Lung (tissue), 11 donors: ENCODE measurements at regions not wholly inside any gene's neighbourhood (a gene's known extent, or its start where the extent isn't known, plus 50 kb on each side); places are given as distances from the start of the nearest gene placed in this dataset.

Experiments
- ATAC-seq: fragments of 200-7000 bp; cut with Tn5 transposase; one replicate; pipeline ENCODE4 v1.9.1; 2020; ENCODE audit warnings: moderate number of reproducible peaks; ENCODE audit not compliant: insufficient read depth, low FRiP score
- DNase-seq, 3 donors: peaks; one replicate each; pipeline ENCODE4 v3.0.0-alpha.2; 2013 to 2017
- H3K27ac ChIP-seq, 2 donors: one replicate each; pipeline ENCODE4 v1.5.1; 2013; ENCODE audit warnings: mild to moderate bottlenecking in 2 of 2, moderate library complexity in 2 of 2, control low read depth in 1 of 2, inconsistent platforms in 1 of 2, low read depth in 1 of 2, low read length in 1 of 2
- H3K27me3 ChIP-seq, 3 donors: one replicate each; pipeline ENCODE4 v1.5.1; 2013; ENCODE audit warnings: low read length in 2 of 3; ENCODE audit not compliant: control insufficient read depth in 3 of 3, insufficient read depth in 3 of 3
- H3K36me3 ChIP-seq, 4 donors: one replicate each; pipeline ENCODE4 v1.5.1; 2013; ENCODE audit warnings: low read length in 4 of 4, mild to moderate bottlenecking in 1 of 4, moderate library complexity in 1 of 4; ENCODE audit not compliant: control insufficient read depth in 4 of 4, insufficient read depth in 4 of 4
- H3K4me1 ChIP-seq, 5 donors: one replicate each; pipeline ENCODE4 v1.5.1; 2013; ENCODE audit warnings: low read length in 5 of 5, mild to moderate bottlenecking in 2 of 5, moderate library complexity in 1 of 5; ENCODE audit not compliant: control insufficient read depth in 5 of 5, insufficient read depth in 5 of 5
- H3K4me3 ChIP-seq: one replicate; pipeline ENCODE4 v1.5.1; 2013; ENCODE audit warnings: mild to moderate bottlenecking, control low read depth, moderate library complexity
- H3K9ac ChIP-seq, 2 donors: one replicate each; pipeline ENCODE4 v1.5.1; 2013; ENCODE audit warnings: low read length in 2 of 2, control low read depth in 1 of 2; ENCODE audit not compliant: insufficient read depth in 1 of 2
- H3K9me3 ChIP-seq, 4 donors: one replicate each; pipeline ENCODE4 v1.5.1; 2013; ENCODE audit warnings: low read length in 3 of 4, mild to moderate bottlenecking in 1 of 4, moderate library complexity in 1 of 4; ENCODE audit not compliant: control insufficient read depth in 4 of 4, insufficient read depth in 3 of 4
- WGBS, 2 donors: extraction: QIAGEN DNeasy Blood & Tissue Kit; methylation state at CpG; one replicate each; pipeline ENCODE4 v1.1.7; 2013; 5-methylcytosine and 5-hydroxymethylcytosine counted together
- TF ChIP-seq, protein P1 (sequence below): IDR thresholded peaks from 2 replicates; pipeline ENCODE4 v1.5.1; 2012; ENCODE audit warnings: mild to moderate bottlenecking; ENCODE audit errors: control extremely low read depth, extremely low read depth
- donor health status: control.
- donor health status: control.
- donor health status: Bipolar disorder and iron deficiency.
- donor health status: healthy.
- donor health status: DM: yes; HTN: yes; CAD: no.

DNA sequence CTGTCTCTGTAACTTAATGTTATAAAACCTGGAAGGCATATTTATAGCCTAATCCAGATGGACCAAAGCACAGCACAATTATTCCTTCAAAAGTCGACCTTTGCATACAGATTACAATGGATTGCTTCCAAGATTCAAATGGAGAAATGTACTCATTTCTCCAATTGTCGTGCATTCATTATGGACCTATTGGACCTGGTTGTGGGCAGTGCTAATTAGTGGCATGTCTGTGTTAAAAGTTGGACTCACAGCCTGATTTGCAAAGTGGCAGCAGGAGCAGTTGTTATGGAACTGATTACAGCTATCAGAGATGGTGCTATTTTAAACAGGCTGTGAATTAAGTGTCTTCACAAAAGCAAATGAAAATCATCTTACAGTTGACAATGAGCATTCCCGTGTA is 1529.3 kb upstream of the SLC10A2 start:
- Histone ChIP-seq H3K36me3 (no peaks in the 10 kb centered on the region), H3K4me3 (no peak overlapping the region), H3K9ac (no peak overlapping the region), H3K27me3 (no peaks in the 10 kb centered on the region), H3K9me3 (no peaks in the 10 kb centered on the region), H3K27ac (no peak overlapping the region), H3K4me1 (no peaks in the 10 kb centered on the region)
- DNase-seq (no peak), ATAC-seq (no peak)
- TF ChIP-seq, protein P1, sequence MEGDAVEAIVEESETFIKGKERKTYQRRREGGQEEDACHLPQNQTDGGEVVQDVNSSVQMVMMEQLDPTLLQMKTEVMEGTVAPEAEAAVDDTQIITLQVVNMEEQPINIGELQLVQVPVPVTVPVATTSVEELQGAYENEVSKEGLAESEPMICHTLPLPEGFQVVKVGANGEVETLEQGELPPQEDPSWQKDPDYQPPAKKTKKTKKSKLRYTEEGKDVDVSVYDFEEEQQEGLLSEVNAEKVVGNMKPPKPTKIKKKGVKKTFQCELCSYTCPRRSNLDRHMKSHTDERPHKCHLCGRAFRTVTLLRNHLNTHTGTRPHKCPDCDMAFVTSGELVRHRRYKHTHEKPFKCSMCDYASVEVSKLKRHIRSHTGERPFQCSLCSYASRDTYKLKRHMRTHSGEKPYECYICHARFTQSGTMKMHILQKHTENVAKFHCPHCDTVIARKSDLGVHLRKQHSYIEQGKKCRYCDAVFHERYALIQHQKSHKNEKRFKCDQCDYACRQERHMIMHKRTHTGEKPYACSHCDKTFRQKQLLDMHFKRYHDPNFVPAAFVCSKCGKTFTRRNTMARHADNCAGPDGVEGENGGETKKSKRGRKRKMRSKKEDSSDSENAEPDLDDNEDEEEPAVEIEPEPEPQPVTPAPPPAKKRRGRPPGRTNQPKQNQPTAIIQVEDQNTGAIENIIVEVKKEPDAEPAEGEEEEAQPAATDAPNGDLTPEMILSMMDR, result no peak
- 79 to 85% methylated on average over 3 of the region's 3 CpGs for WGBS, 2 donors

DNA sequence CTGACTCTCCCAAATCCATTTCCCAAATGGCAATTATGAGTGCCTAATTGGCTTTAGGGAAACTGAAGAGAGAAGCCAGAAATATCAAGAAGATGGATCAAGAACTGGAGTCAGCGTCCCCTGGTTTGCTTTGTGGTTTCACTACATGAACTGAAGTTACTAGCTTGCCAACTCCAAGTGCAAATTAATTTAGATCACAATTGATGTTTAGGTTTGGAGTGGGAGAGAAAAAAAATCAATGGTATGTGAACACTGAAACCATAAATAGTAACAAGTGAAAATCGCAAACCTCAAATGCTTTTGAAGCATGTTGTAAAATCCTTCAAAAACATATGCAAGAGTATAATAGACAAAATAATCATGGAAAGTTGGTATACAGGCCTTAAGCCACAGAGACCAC is 1528.6 kb upstream of the SLC10A2 start:
- Histone ChIP-seq H3K27me3 (no peaks in the 10 kb centered on the region), H3K4me1 (no peaks in the 10 kb centered on the region), H3K9ac (no peak overlapping the region), H3K4me3 (no peak overlapping the region), H3K9me3 (no peaks in the 10 kb centered on the region), H3K27ac (no peak overlapping the region), H3K36me3 (no peaks in the 10 kb centered on the region)
- 71 to 79% methylated on average over 2 of the region's 2 CpGs for WGBS, 2 donors
- TF ChIP-seq, protein P1, result no peak
- no peak for ATAC-seq
- DNase-seq, result no peak

DNA sequence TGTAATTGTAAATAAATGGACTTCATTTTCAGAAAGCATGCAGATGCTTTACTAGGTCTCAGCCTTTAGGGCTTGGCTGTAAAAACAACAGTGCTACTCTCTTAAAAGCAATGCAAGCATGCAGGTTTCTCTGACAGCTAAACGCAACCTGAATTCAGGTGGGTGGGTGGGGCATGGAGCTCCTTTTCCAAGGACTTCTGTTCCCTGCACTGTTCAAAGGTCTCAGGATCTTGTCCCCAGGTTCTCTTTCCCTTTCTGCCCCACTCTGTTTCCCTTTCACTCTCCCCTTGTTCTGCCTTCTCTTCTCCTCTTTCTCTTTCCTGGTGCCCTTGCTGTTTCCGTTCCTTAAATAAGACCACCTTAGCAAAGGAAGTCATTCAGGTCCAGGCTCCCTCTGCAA is 1527.5 kb upstream of the SLC10A2 start:
- Histone ChIP-seq H3K36me3 (no peaks in the 10 kb centered on the region), H3K4me1 (no peaks in the 10 kb centered on the region), H3K27ac (no peak overlapping the region), H3K4me3 (no peak overlapping the region), H3K27me3 (no peaks in the 10 kb centered on the region), H3K9ac (no peak overlapping the region), H3K9me3 (no peaks in the 10 kb centered on the region)
- TF ChIP-seq, protein P1, result no peak
- ATAC-seq, result no peak
- 72 to 89% methylated on average over 2 of the region's 2 CpGs for WGBS, 2 donors
- no peak for DNase-seq

DNA sequence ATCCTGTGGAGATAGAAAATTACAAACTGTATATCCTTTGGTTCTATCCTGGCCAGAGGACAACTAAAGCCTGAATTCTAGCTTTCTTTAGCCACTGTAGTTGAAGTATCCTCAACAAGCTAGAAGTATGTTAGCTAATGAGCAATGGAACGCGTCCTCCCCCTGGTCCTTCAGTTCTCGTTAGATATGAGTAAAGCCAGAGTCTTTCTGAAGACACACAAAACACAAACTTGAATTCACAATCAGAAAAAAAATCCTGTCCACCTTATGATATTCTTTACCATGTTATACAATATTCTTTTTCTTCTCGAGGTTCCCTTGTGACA is 1527.0 kb upstream of the SLC10A2 start:
- Histone ChIP-seq H3K9ac (no peak overlapping the region), H3K4me3 (no peak overlapping the region), H3K36me3 (no peaks in the 10 kb centered on the region), H3K9me3 (no peaks in the 10 kb centered on the region), H3K4me1 (no peaks in the 10 kb centered on the region), H3K27me3 (no peaks in the 10 kb centered on the region), H3K27ac (no peak overlapping the region)
- ATAC-seq, result peak; percentile 19
- no peak for DNase-seq
- WGBS, 2 donors, result 76 to 84% methylated on average over 4 of the region's 4 CpGs
- TF ChIP-seq, protein P1, result no peak
